Chondrocyte (in vitro differentiated cells): ENCODE measurements at regions not wholly inside any gene's neighbourhood (a gene's known extent, or its start where the extent isn't known, plus 50 kb on each side); places are given as distances from the start of the nearest gene placed in this dataset.

Experiments
- DNase-seq: peaks from one replicate; pipeline ENCODE4 v3.0.0; 2021; ENCODE audit warnings: mixed read lengths, low spot score
- H3K27ac Mint-ChIP-seq: one replicate; pipeline ENCODE4 v1.8.0; 2021; ENCODE audit warnings: mild to moderate bottlenecking, moderate library complexity, mixed read lengths; ENCODE audit not compliant: unreplicated experiment
- H3K27me3 Mint-ChIP-seq: 2 replicates; pipeline ENCODE4 v1.8.0; 2021; ENCODE audit warnings: low read depth, mixed read lengths
- H3K36me3 Mint-ChIP-seq: 2 replicates; pipeline ENCODE4 v1.8.0; 2021; ENCODE audit warnings: low read depth, mixed read lengths
- H3K4me1 Mint-ChIP-seq: 2 replicates; pipeline ENCODE4 v1.8.0; 2021; ENCODE audit warnings: low read depth, mild to moderate bottlenecking, mixed read lengths
- H3K4me3 Mint-ChIP-seq: one replicate; pipeline ENCODE4 v1.8.0; 2021; ENCODE audit warnings: mild to moderate bottlenecking, moderate library complexity, mixed read lengths; ENCODE audit not compliant: unreplicated experiment
- H3K9me3 Mint-ChIP-seq: 2 replicates; pipeline ENCODE4 v1.8.0; 2021; ENCODE audit warnings: low read depth, mixed read lengths
- CTCF ChIP-seq: fragments of 200-600 bp; sonication (generic); IDR thresholded peaks from 2 replicates; pipeline ENCODE4 v1.5.0; 2021; ENCODE audit warnings: antibody characterized with exemption, mild to moderate bottlenecking, moderate library complexity

GRCh38 chr4:185885075-185885474 is 73.1 kb upstream of the SORBS2 start:
- peaks cover 22% of the 10 kb centered on the region for H3K4me1 Mint-ChIP-seq
- no peak for TF ChIP-seq CTCF
- H3K27ac Mint-ChIP-seq: no peak overlapping the region
- peaks cover 15% of the 10 kb centered on the region for H3K9me3 Mint-ChIP-seq
- peaks cover 7% of the 10 kb centered on the region for H3K36me3 Mint-ChIP-seq
- H3K4me3 Mint-ChIP-seq: no peak overlapping the region
- no peaks in the 10 kb centered on the region for H3K27me3 Mint-ChIP-seq
- no peak for DNase-seq

GRCh38 chr4:185885604-185886003 is 73.6 kb upstream of the SORBS2 start:
- no peaks in the 10 kb centered on the region for H3K27me3 Mint-ChIP-seq
- no peak overlapping the region for H3K4me3 Mint-ChIP-seq
- peaks cover 15% of the 10 kb centered on the region for H3K9me3 Mint-ChIP-seq
- peaks cover 17% of the 10 kb centered on the region for H3K4me1 Mint-ChIP-seq
- no peak overlapping the region for H3K27ac Mint-ChIP-seq
- no peak for DNase-seq
- no peak for TF ChIP-seq CTCF
- H3K36me3 Mint-ChIP-seq: peaks cover 7% of the 10 kb centered on the region

GRCh38 chr4:185886832-185887524 is 75.0 kb upstream of the SORBS2 start:
- H3K27me3 Mint-ChIP-seq: no peaks in the 10 kb centered on the region
- no peak for TF ChIP-seq CTCF
- H3K27ac Mint-ChIP-seq: no peak overlapping the region
- DNase-seq: no peak
- H3K36me3 Mint-ChIP-seq: peaks cover 7% of the 10 kb centered on the region
- peaks cover 3% of the 10 kb centered on the region for H3K4me1 Mint-ChIP-seq
- no peak overlapping the region for H3K4me3 Mint-ChIP-seq
- peaks cover 11% of the 10 kb centered on the region for H3K9me3 Mint-ChIP-seq

- Mint-ChIP-seq H3K4me3 (no peak overlapping the region), H3K27ac (no peak overlapping the region), H3K27me3 (no peaks in the 10 kb centered on the region), H3K4me1 (peaks cover 3% of the 10 kb centered on the region), H3K9me3 (peaks cover 16% of the 10 kb centered on the region), H3K36me3 (peaks cover 12% of the 10 kb centered on the region)
- no peak for TF ChIP-seq CTCF
- DNase-seq: no peak
These were observed 76.7 kb upstream of the SORBS2 start for GRCh38 chr4:185888676-185889075.

DNA sequence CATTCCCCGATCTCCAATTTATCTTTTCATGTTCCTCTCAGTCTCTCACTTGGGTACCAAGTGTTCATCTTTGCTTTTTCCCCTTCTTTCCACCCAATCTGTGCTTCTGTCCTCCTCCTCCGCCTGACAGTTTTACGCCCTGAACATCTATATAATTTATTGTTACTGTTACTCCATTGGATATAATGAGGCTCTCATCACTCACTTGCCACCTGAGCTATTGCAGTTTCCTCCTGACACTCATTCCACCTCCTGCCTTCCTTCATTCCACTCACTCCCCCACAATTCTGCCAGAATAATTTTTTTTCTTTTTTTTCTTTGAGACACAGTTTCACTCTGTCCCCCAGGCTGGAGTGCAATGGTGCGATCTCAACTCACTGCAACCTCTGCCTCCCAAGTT is 77.6 kb upstream of the SORBS2 start:
- no peak for TF ChIP-seq CTCF
- DNase-seq: no peak
- H3K36me3 Mint-ChIP-seq: peaks cover 12% of the 10 kb centered on the region
- H3K4me3 Mint-ChIP-seq: no peak overlapping the region
- H3K27ac Mint-ChIP-seq: no peak overlapping the region
- peaks cover 3% of the 10 kb centered on the region for H3K4me1 Mint-ChIP-seq
- no peaks in the 10 kb centered on the region for H3K27me3 Mint-ChIP-seq
- peaks cover 16% of the 10 kb centered on the region for H3K9me3 Mint-ChIP-seq
